ENCODE measurements at regions not wholly inside any gene's neighbourhood (a gene's known extent, or its start where the extent isn't known, plus 50 kb on each side); places are given as distances from the start of the nearest gene placed in this dataset.

DNA sequence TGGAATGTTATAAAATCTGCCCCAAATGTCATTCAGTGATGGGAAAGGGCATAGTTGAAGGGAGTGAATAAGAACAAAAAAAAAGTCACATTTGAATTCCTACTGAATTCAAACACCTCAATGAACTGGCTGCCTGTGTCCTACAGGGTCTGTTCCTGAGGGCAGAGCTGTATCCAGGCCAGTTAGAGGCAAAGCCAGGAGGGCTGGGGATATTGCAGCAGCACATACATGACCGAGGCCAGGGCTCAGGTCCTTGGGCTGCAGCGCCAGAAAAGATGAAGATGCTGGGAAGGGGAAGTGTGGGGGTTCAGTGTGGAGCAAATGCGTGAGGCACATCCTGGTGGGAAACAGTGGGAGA, 449.2 kb downstream of the SIPA1L2 start:
- Histone ChIP-seq H3F3A (replicated peaks; ENCODE audit: insufficient read depth) (no peaks in the 10 kb centered on the region), H3K9me3 (no peaks in the 10 kb centered on the region), H3K4me2 (no peak overlapping the region), H3K36me3 (replicated peaks in 1 of 2; ENCODE audit: control insufficient read depth in 1 of 2, insufficient read depth in 2 of 2, low read length in 1 of 2) (no peaks in the 10 kb centered on the region), H3K9ac (no peak overlapping the region), H3K4me1 (ENCODE audit: control insufficient read depth in 1 of 2, insufficient read depth in 2 of 2, low read depth in 1 of 2, low read length in 1 of 2) (peaks cover 0 to 6% of the 10 kb centered on the region in 2 experiments; a peak in 1 of 4 replicates), H3K27me3 (ENCODE audit: insufficient read depth) (no peaks in the 10 kb centered on the region), H3K9me2 (no peaks in the 10 kb centered on the region), H3K79me2 (ENCODE audit: insufficient read depth) (no peaks in the 10 kb centered on the region), H2AFZ (ENCODE audit: low read depth) (no peak overlapping the region), H3K4me3 (ENCODE audit: low read depth in 2 of 2, low read length in 1 of 2) (no peak overlapping the region), H4K20me1 (ENCODE audit: insufficient read depth) (no peaks in the 10 kb centered on the region), H3K27ac (ENCODE audit: low read depth in 2 of 2, low read length in 1 of 2) (no peak overlapping the region)
- 69% methylated on average over 3 of the region's 3 CpGs for WGBS (ENCODE audit: low lambda C conversion rate)
- POLR2A ChIA-PET, result no interaction called here
- no peak for DNase-seq
- CTCF ChIA-PET, result no interaction called here
- TF ChIP-seq YY1 (IDR thresholded peaks at IDR 0.05; ENCODE audit: low read depth) (no peak), SIN3A (IDR thresholded peaks at IDR 0.05; ENCODE audit: borderline replicate concordance, low read depth, low read length) (no peak), RFX5 (IDR thresholded peaks at IDR 0.05; ENCODE audit: low read length) (no peak), RCOR1 (IDR thresholded peaks at IDR 0.05; ENCODE audit: low read length) (no peak), EP300 (IDR thresholded peaks at IDR 0.05; ENCODE audit: borderline replicate concordance in 1 of 2, low read depth in 1 of 2, low read length in 1 of 2) (no peak), NRF1 (IDR thresholded peaks at IDR 0.05; ENCODE audit: low read depth, low read length) (no peak), EZH2phosphoT487 (IDR thresholded peaks at IDR 0.05; ENCODE audit: borderline replicate concordance, low read depth) (no peak), RAD21 (IDR thresholded peaks at IDR 0.05; ENCODE audit: low read length) (no peak), TAF1 (IDR thresholded peaks at IDR 0.05; ENCODE audit: borderline replicate concordance, low read depth, low read length) (no peak)
- TF ChIP-seq, protein P1, sequence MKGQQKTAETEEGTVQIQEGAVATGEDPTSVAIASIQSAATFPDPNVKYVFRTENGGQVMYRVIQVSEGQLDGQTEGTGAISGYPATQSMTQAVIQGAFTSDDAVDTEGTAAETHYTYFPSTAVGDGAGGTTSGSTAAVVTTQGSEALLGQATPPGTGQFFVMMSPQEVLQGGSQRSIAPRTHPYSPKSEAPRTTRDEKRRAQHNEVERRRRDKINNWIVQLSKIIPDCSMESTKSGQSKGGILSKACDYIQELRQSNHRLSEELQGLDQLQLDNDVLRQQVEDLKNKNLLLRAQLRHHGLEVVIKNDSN (IDR thresholded peaks at IDR 0.05; ENCODE audit: borderline replicate concordance, low read depth), result no peak
- TF ChIP-seq, protein P2, sequence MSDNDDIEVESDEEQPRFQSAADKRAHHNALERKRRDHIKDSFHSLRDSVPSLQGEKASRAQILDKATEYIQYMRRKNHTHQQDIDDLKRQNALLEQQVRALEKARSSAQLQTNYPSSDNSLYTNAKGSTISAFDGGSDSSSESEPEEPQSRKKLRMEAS (IDR thresholded peaks at IDR 0.05; ENCODE audit: low read depth), result no peak
- TF ChIP-seq, protein P3, sequence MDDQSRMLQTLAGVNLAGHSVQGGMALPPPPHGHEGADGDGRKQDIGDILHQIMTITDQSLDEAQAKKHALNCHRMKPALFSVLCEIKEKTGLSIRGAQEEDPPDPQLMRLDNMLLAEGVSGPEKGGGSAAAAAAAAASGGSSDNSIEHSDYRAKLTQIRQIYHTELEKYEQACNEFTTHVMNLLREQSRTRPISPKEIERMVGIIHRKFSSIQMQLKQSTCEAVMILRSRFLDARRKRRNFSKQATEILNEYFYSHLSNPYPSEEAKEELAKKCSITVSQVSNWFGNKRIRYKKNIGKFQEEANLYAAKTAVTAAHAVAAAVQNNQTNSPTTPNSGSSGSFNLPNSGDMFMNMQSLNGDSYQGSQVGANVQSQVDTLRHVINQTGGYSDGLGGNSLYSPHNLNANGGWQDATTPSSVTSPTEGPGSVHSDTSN (IDR thresholded peaks at IDR 0.05), result no peak

DNA sequence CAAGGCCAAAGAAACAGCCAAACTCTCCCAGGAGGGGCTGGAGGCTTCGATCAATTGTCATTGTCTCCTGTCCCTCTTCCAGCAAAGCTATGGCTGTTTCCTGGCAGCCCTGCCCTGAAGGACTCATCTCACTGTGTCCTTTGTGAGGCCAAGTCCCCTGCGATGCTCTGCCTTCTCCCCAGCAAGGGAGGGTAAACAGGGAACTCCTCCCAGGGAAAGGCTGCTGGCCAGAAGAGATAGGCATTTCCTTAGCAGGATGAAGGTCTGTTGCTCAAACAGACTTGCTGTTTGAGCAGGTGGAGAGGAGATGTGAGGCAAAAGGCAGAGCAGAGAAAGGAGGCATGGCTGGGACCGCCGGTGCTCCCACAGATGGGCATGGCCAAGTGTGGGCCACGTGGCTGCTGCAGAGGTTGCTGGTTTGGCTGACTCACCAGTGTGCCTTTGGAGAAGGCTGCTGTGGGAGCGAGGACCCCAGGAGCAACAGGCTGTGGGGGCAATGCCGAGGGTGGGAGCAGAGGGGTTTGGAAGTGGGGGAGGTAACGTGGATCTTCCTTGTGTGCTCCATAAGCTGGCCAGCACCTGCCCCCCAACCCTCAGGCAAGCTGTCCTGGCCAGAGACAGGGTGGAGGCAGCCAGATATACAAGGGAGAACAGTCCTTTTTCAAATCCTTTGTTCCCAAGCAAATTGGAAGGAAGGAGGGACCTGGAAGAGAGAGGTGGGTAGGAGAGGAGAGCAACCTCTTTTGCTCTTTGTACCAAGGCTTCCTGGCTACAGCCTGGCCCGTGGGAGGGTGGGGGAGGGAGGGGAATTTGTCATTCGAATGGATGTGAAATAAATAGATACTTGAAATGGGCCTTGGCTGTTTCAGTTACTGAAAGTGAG, 449.8 kb downstream of the SIPA1L2 start:
- CTCF ChIA-PET, result no interaction called here
- POLR2A ChIA-PET, result no interaction called here
- H2AFZ ChIP-seq (ENCODE audit: low read depth), result no peak overlapping the region

More for the DNA sequence above, 449.8 kb downstream of the SIPA1L2 start:
- no peaks in the 10 kb centered on the region for H3K9me2 ChIP-seq
- H4K20me1 ChIP-seq (ENCODE audit: insufficient read depth), result no peaks in the 10 kb centered on the region
- H3K27me3 ChIP-seq (ENCODE audit: insufficient read depth), result no peaks in the 10 kb centered on the region
- TF ChIP-seq, protein P3 (IDR thresholded peaks at IDR 0.05), result no peak
- TF ChIP-seq GATA2 (CRISPR knock-in tag; IDR thresholded peaks at IDR 0.05), result no peak
- TF ChIP-seq JUND (IDR thresholded peaks at IDR 0.05), result no peak
- no peak for TF ChIP-seq RXRA (IDR thresholded peaks at IDR 0.05; ENCODE audit: borderline replicate concordance, low read depth)
- TF ChIP-seq NFIC (IDR thresholded peaks at IDR 0.05; ENCODE audit: borderline replicate concordance), result no peak
- TF ChIP-seq, protein P4, sequence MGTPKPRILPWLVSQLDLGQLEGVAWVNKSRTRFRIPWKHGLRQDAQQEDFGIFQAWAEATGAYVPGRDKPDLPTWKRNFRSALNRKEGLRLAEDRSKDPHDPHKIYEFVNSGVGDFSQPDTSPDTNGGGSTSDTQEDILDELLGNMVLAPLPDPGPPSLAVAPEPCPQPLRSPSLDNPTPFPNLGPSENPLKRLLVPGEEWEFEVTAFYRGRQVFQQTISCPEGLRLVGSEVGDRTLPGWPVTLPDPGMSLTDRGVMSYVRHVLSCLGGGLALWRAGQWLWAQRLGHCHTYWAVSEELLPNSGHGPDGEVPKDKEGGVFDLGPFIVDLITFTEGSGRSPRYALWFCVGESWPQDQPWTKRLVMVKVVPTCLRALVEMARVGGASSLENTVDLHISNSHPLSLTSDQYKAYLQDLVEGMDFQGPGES (IDR thresholded peaks at IDR 0.05; ENCODE audit: low read depth, low read length), result no peak
- no peak for TF ChIP-seq SIN3A (IDR thresholded peaks at IDR 0.05; ENCODE audit: borderline replicate concordance, low read depth, low read length)
- TF ChIP-seq FOSL2 (IDR thresholded peaks at IDR 0.05; ENCODE audit: borderline replicate concordance, low read depth), result no peak
- no peak for TF ChIP-seq RAD21 (IDR thresholded peaks at IDR 0.05; ENCODE audit: low read length)
- no peak for TF ChIP-seq CHD2 (IDR thresholded peaks at IDR 0.05; ENCODE audit: low read length, partially characterized antibody)
- no peak for TF ChIP-seq EP300 (IDR thresholded peaks at IDR 0.05; ENCODE audit: borderline replicate concordance in 1 of 2, low read depth in 1 of 2, low read length in 1 of 2)
- no peak for TF ChIP-seq ELF1 (IDR thresholded peaks at IDR 0.05)
- no peak overlapping the region for H3K9ac ChIP-seq
- no peaks in the 10 kb centered on the region for H3F3A ChIP-seq (replicated peaks; ENCODE audit: insufficient read depth)
- H3K9me3 ChIP-seq, result no peaks in the 10 kb centered on the region
- 54% methylated on average over 9 of the region's 10 CpGs for WGBS (ENCODE audit: low lambda C conversion rate)
- H3K4me3 ChIP-seq (ENCODE audit: low read depth in 2 of 2, low read length in 1 of 2), result no peak overlapping the region
- H3K27ac ChIP-seq (ENCODE audit: low read depth in 2 of 2, low read length in 1 of 2), result no peak overlapping the region
- no peak overlapping the region for H3K4me2 ChIP-seq
- no peak for DNase-seq
- H3K36me3 ChIP-seq (replicated peaks in 1 of 2; ENCODE audit: control insufficient read depth in 1 of 2, insufficient read depth in 2 of 2, low read length in 1 of 2), result no peaks in the 10 kb centered on the region
- H3K4me1 ChIP-seq (ENCODE audit: control insufficient read depth in 1 of 2, insufficient read depth in 2 of 2, low read depth in 1 of 2, low read length in 1 of 2), result peaks cover 0 to 6% of the 10 kb centered on the region in 2 experiments; a peak in 1 of 4 replicates
- no peaks in the 10 kb centered on the region for H3K79me2 ChIP-seq (ENCODE audit: insufficient read depth)

Measured in SK-N-SH (cell line).